Heart left ventricle (tissue), 13 donors: ENCODE measurements at regions not wholly inside any gene's neighbourhood (a gene's known extent, or its start where the extent isn't known, plus 50 kb on each side); places are given as distances from the start of the nearest gene placed in this dataset.

Experiments used
- CTCF ChIP-seq, 12 donors: fragments of 200-600 bp; sonication (generic) in 4 of 12; IDR thresholded peaks; one replicate each; pipeline versions ENCODE4 v1.5.0 to v1.8.0; 2018 to 2022; ENCODE audit warnings: antibody characterized with exemption in 12 of 12, mild to moderate bottlenecking in 5 of 12
- POLR2A ChIP-seq, 2 donors: fragments of 450-650 bp; IDR thresholded peaks; one replicate each; pipeline ENCODE4 v1.6.1; 2017; ENCODE audit warnings: antibody characterized with exemption in 2 of 2, mild to moderate bottlenecking in 2 of 2, moderate library complexity in 2 of 2
- donor health status: ischemic (EF 13 %, LVEDD 7.1; RV severe dilation, severe dysfunction).
- donor health status: DM: no; HTN: yes; CAD: no.
- donor health status: DM: no; HTN: no; CAD: no.
- donor health status: ischemic (EF 25% LVEDD 6.9; RV normal size, moderate dysfunction).
- donor health status: ischemic (EF 25% LVEDD 5.7; RV mildly dilated, moderate dysfunction).
- donor health status: ischemic (EF 35%, LVEDD 5.7; RV mildly dilated, moderate dysfunction).
- donor health status: nonischemic (EF 11% LVEDD 7.7; RV severe dilation, severe dysfunction).
- donor health status: DM: yes; HTN: yes; CAD: no.
- donor health status: PGD.
- donor health status: ischemic (EF 29% LVEDD 5.4; RV normal size, mild dysfunction).
- donor health status: nonischemic (EF 23%, LVEDD 6.1; RV moderate dilation, normal function).

- no peak for TF ChIP-seq CTCF (IDR thresholded peaks at IDR 0.05)
- no peak for TF ChIP-seq POLR2A (IDR thresholded peaks at IDR 0.05)
Observed at GRCh38 chr6:133067960-133068359, 173.2 kb upstream of the EYA4 start.
